Adrenal gland (tissue), 5 donors: ENCODE measurements at regions not wholly inside any gene's neighbourhood (a gene's known extent, or its start where the extent isn't known, plus 50 kb on each side); places are given as distances from the start of the nearest gene placed in this dataset.

ENCODE experiments used
- POLR2A ChIP-seq, 2 donors: fragments of 450-650 bp; IDR thresholded peaks; one replicate each; pipeline ENCODE4 v1.6.1; 2017; ENCODE audit warnings: antibody characterized with exemption in 2 of 2, mild to moderate bottlenecking in 2 of 2, moderate library complexity in 1 of 2
- TF ChIP-seq, protein P1 (sequence below), 6 experiments: fragments of 450-650 bp in 4 of 6; fragments of 200-600 bp in 2 of 6; sonication (generic) in 1 of 6; IDR thresholded peaks; 1 replicate in 5 of 6; 2 replicates in 1 of 6; pipeline versions ENCODE4 v1.5.1 to v1.8.0; 2016 to 2021; ENCODE audit warnings: antibody characterized with exemption in 6 of 6, mild to moderate bottlenecking in 2 of 6, moderate library complexity in 1 of 6
- donor health status: DM: no; HTN: no; CAD: no.

DNA sequence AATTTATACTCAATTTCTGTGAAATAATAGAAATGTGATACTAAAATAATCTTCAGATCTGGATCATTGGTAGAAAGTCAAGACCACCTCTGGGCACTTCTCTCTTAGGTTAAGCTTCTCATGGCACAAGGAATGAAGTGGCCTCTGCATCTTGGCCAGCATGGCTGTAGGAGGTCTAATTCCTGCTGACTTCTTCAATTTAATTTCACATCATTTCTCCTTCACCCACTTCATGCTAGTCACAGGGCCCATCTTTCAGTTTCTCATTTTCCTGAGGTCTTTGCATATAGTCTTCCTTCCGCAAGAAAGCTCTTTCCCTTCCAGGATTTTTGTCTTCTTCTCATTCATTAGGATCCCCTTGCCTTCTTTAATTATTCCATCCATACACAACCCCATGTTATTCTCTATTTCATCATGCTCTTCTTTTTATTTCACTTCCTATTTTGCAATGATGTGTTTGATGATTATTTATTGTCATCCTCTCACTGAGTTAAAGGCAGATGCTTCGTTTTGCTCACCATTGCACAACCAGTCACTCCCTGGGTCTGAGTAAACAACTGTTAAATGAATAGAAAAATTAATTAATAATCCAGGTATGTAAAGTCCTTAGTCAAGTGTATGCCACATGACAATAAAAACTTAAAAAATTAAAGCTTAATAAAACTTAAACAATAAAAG is 397.4 kb downstream of the SPRY2 start:
- TF ChIP-seq, protein P1, sequence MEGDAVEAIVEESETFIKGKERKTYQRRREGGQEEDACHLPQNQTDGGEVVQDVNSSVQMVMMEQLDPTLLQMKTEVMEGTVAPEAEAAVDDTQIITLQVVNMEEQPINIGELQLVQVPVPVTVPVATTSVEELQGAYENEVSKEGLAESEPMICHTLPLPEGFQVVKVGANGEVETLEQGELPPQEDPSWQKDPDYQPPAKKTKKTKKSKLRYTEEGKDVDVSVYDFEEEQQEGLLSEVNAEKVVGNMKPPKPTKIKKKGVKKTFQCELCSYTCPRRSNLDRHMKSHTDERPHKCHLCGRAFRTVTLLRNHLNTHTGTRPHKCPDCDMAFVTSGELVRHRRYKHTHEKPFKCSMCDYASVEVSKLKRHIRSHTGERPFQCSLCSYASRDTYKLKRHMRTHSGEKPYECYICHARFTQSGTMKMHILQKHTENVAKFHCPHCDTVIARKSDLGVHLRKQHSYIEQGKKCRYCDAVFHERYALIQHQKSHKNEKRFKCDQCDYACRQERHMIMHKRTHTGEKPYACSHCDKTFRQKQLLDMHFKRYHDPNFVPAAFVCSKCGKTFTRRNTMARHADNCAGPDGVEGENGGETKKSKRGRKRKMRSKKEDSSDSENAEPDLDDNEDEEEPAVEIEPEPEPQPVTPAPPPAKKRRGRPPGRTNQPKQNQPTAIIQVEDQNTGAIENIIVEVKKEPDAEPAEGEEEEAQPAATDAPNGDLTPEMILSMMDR (IDR thresholded peaks at IDR 0.05), result no peak
- no peak for TF ChIP-seq POLR2A (IDR thresholded peaks at IDR 0.05)
